ENCODE measurements at regions not wholly inside any gene's neighbourhood (a gene's known extent, or its start where the extent isn't known, plus 50 kb on each side); places are given as distances from the start of the nearest gene placed in this dataset.
"Not testable (repeated sequence)": the region's sequence is repeated elsewhere in the genome, so short reads cannot be mapped to it uniquely, and the experiment has no call there.

- no peak for DNase-seq
Measured at GRCh38 chr5:60077292-60077691, 183.8 kb upstream of the PDE4D start.

GRCh38 chr5:60076746-60077145, 183.2 kb upstream of the PDE4D start:
- DNase-seq = no peak

- DNase-seq = no peak
Measured at GRCh38 chr5:60066502-60066901, 173.0 kb upstream of the PDE4D start.

- no peak for DNase-seq
Measured at GRCh38 chr5:60060389-60060788, 166.9 kb upstream of the PDE4D start.

GRCh38 chr5:60056191-60056590, 162.7 kb upstream of the PDE4D start:
- no peak for DNase-seq

- no peak for DNase-seq
Measured at GRCh38 chr5:60055168-60055567, 161.6 kb upstream of the PDE4D start.

- not testable (repeated sequence) for DNase-seq
Measured at GRCh38 chr5:60041996-60042664, 148.6 kb upstream of the PDE4D start.

GRCh38 chr5:60041508-60041907, 148.0 kb upstream of the PDE4D start:
- not testable (repeated sequence) for DNase-seq

GRCh38 chr5:60036192-60036938, 142.8 kb upstream of the PDE4D start:
- no peak for DNase-seq

- DNase-seq = no peak
Measured at GRCh38 chr5:60026161-60026560, 132.6 kb upstream of the PDE4D start.

GRCh38 chr5:60024104-60024503, 130.6 kb upstream of the PDE4D start:
- DNase-seq = no peak

GRCh38 chr5:60023255-60023654, 129.7 kb upstream of the PDE4D start:
- DNase-seq = no peak

- no peak for DNase-seq
Measured at GRCh38 chr5:60020457-60020856, 126.9 kb upstream of the PDE4D start.

GRCh38 chr5:60018960-60019359, 125.4 kb upstream of the PDE4D start:
- DNase-seq = not testable (repeated sequence)

- DNase-seq = no peak
Measured at GRCh38 chr5:60018091-60018490, 124.6 kb upstream of the PDE4D start.

- no peak for DNase-seq
Measured at GRCh38 chr5:60014331-60014730, 120.8 kb upstream of the PDE4D start.

GRCh38 chr5:60010853-60011252, 117.3 kb upstream of the PDE4D start:
- DNase-seq = no peak

- no peak for DNase-seq
Measured at GRCh38 chr5:60010328-60010727, 116.8 kb upstream of the PDE4D start.

- DNase-seq = peak in 1 of 2 donors; percentile 0
Measured at GRCh38 chr5:60007729-60008128, 114.2 kb upstream of the PDE4D start.

- DNase-seq = no peak
Measured at GRCh38 chr5:59999056-59999455, 105.5 kb upstream of the PDE4D start.

GRCh38 chr5:59992206-59992605, 98.7 kb upstream of the PDE4D start:
- DNase-seq = no peak

GRCh38 chr5:59988396-59988795, 94.9 kb upstream of the PDE4D start:
- DNase-seq = no peak

- DNase-seq = no peak
Measured at GRCh38 chr5:59976342-59976741, 82.8 kb upstream of the PDE4D start.

GRCh38 chr5:59972043-59972442, 78.5 kb upstream of the PDE4D start:
- DNase-seq = no peak

Data from right lung (tissue), 2 donors.